Lower leg skin (tissue), 4 donors: ENCODE measurements at regions not wholly inside any gene's neighbourhood (a gene's known extent, or its start where the extent isn't known, plus 50 kb on each side); places are given as distances from the start of the nearest gene placed in this dataset.

ENCODE experiments used
- DNase-seq, 2 donors: peaks; one replicate each; pipeline ENCODE4 v3.0.0-alpha.2; 2019; ENCODE audit warnings: low spot score in 2 of 2
- H3K4me3 ChIP-seq: fragments of 200-600 bp; sonication (generic); 2 replicates; pipeline ENCODE4 v1.5.1; 2017; ENCODE audit warnings: mild to moderate bottlenecking, low read depth; ENCODE audit not compliant: poor library complexity, severe bottlenecking
- CTCF ChIP-seq, 3 donors: fragments of 450-650 bp; IDR thresholded peaks; one replicate each; pipeline ENCODE4 v1.5.1; 2016; ENCODE audit warnings: antibody characterized with exemption in 3 of 3, mild to moderate bottlenecking in 3 of 3, moderate library complexity in 2 of 3
- POLR2A ChIP-seq, 2 donors: fragments of 450-650 bp; IDR thresholded peaks; one replicate each; pipeline ENCODE4 v1.6.1; 2016 to 2017; ENCODE audit warnings: antibody characterized with exemption in 2 of 2, mild to moderate bottlenecking in 1 of 2, moderate library complexity in 1 of 2
- WGBS, 2 donors: methylation state at CpG; one replicate each; pipeline ENCODE4 v1.1.5; 2018; 5-methylcytosine and 5-hydroxymethylcytosine counted together
- intact Hi-C: fragments of 100-400 bp; cut with DNase I; formaldehyde crosslinking; loops from one replicate; pipeline ENCODE4 v1.15.0; 2023; ENCODE audit warnings: low total_unique reads

- no peak overlapping the region for H3K4me3 ChIP-seq
- TF ChIP-seq POLR2A (IDR thresholded peaks at IDR 0.05) (no peak), CTCF (IDR thresholded peaks at IDR 0.05) (no peak)
- DNase-seq = no peak
- WGBS, 2 donors = 62 to 69% methylated on average over 8 to 9 of the region's 9 CpGs
- intact Hi-C loops = no loop called here
Observed at GRCh38 chr4:1489639-1489995, 83.4 kb upstream of the NKX1-1 start.

GRCh38 chr4:1488831-1489638 is 82.8 kb upstream of the NKX1-1 start:
- DNase-seq = no peak
- TF ChIP-seq POLR2A (IDR thresholded peaks at IDR 0.05) = no peak
- no peak for TF ChIP-seq CTCF (IDR thresholded peaks at IDR 0.05)
- no peak overlapping the region for H3K4me3 ChIP-seq
- 56 to 58% methylated on average over 22 to 27 of the region's 28 CpGs for WGBS, 2 donors
- intact Hi-C loops = no loop called here

GRCh38 chr4:1488357-1488756 is 82.1 kb upstream of the NKX1-1 start:
- 88 to 92% methylated on average over 7 of the region's 7 CpGs for WGBS, 2 donors
- no peak overlapping the region for H3K4me3 ChIP-seq
- DNase-seq = no peak
- TF ChIP-seq CTCF (IDR thresholded peaks at IDR 0.05) = no peak
- TF ChIP-seq POLR2A (IDR thresholded peaks at IDR 0.05) = no peak
- intact Hi-C loops = no loop called here

GRCh38 chr4:1487761-1488160 is 81.5 kb upstream of the NKX1-1 start:
- 84 to 89% methylated on average over 8 of the region's 8 CpGs for WGBS, 2 donors
- no peak for DNase-seq
- H3K4me3 ChIP-seq = no peak overlapping the region
- intact Hi-C loops = no loop called here
- no peak for TF ChIP-seq POLR2A (IDR thresholded peaks at IDR 0.05)
- no peak for TF ChIP-seq CTCF (IDR thresholded peaks at IDR 0.05)

- 90 to 95% methylated on average over 9 of the region's 9 CpGs for WGBS, 2 donors
- intact Hi-C loops = no loop called here
- TF ChIP-seq CTCF (IDR thresholded peaks at IDR 0.05) = no peak
- DNase-seq = no peak
- no peak overlapping the region for H3K4me3 ChIP-seq
Observed at GRCh38 chr4:1487106-1487505, 80.9 kb upstream of the NKX1-1 start.

GRCh38 chr4:1485280-1485679 is 79.0 kb upstream of the NKX1-1 start:
- intact Hi-C loops = no loop called here
- TF ChIP-seq CTCF (IDR thresholded peaks at IDR 0.05) (no peak), POLR2A (IDR thresholded peaks at IDR 0.05) (no peak)
- no peak overlapping the region for H3K4me3 ChIP-seq
- no peak for DNase-seq
